ENCODE measurements at regions not wholly inside any gene's neighbourhood (a gene's known extent, or its start where the extent isn't known, plus 50 kb on each side); places are given as distances from the start of the nearest gene placed in this dataset.
"Not testable (repeated sequence)": the region's sequence is repeated elsewhere in the genome, so short reads cannot be mapped to it uniquely, and the experiment has no call there.

DNA sequence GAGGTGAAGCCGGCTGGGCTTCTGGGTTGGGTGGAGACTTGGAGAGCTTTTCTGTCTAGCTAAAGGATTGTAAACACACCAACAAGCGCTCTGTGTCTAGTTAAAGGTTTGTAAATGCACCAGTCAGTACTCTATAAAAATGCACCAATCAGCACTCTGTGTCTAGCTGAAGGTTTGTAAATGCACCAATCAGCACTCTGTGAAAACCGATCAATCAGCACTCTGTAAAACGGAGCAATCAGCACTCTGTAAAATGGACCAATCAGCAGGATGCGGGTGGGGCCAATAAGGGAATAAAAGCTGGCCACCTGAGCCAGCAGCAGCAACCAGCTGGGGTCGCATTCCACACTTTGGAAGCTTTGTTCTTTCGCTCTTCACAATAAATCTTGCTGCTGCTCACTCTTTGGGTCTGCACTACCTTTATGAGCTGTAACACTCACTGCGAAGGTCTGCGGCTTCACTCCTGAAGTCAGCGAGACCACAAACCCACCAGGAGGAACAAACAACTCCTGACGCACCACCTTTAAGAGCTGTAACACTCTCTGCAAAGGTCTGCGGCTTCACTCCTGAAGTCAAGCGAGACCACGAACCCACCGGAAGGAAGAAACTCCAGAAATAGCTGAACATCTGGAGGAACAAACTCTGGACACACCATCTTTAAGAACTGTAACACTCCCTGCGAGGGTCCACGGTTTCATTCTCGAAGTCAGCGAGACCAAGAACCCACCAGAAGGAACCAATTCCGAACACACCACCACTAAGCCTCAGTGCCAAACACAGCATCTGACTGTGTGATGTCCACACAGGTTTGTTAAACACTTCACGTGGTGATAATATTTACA lies 378.2 kb upstream of the CCDC54 start:
- not testable (repeated sequence) for DNase-seq (ENCODE audit: low read depth in 2 of 2)

DNA sequence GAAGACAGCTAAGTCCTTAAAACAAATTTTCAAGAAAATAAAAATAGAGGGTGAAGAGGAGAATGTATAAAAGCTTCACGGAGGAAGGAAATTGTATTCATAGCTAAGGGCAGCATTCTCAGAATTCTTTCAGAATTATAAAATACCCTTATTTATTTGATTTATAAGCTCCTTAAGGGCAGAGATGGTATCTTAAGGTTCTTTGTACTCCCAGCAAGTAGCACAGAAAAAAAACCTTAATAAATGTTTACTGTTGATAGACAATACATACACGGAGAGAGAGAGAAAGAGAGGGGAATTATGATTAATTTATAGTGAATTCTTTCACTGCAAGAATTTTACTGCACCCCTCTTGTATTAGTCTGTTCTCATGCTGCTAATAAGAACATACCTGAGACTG lies 375.6 kb upstream of the CCDC54 start:
- no peak for DNase-seq (ENCODE audit: low read depth in 2 of 2)

DNA sequence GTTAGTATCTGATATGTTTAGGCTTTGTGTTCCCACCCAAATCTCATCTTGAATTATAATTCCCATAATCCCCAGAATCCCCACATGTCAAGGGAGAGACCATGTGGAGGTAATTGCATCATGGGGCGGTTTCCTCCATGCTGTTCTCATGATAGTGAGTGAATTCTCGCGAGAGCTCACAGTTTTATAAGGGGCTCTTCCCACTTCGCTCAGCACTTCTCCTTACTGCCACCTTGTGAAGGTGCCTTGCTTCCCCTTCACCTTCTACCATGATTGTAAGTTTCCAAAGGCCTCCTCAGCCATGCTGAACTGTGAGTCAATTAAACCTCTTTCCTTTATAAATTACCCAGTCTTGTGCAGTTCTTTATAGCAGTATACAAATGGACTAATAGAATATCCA lies 371.9 kb upstream of the CCDC54 start:
- not testable (repeated sequence) for DNase-seq (ENCODE audit: low read depth in 2 of 2)

DNA sequence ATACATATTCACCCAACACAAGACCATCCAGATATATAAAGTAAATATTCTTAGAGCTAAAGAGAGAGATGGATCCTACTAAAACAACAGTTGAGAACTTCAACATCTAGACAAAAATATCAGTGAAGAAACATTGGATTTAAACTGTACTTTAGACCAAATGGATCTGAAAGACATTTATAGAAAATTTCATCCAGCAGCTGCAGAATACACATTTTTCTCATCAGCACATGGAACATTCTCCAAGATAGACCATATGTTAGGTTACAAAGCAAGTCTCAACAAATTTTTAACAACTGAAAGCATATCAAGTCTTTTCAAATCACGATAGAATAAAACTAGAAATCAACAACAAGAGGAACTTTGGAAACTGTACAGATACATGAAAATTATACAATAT lies 369.0 kb upstream of the CCDC54 start:
- no peak for DNase-seq (ENCODE audit: low read depth in 2 of 2)

DNA sequence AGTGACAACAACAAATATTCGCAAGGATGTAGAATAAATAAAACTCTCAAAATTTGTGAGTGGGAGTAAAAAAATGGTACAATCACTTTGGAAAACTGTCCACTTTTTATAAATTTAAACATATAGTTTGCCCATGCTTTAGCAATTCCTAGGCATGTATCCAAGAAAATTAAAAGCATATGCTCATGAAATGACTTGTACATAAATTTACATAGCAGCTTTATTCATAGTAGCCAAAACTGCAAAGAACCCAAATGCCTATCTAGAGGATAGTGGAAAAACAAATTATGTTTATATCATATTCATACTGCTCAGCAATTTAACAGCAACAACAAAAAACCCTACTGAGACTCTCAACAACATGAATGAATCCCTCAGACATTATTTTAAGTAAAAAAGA lies 363.6 kb upstream of the CCDC54 start:
- no peak for DNase-seq (ENCODE audit: low read depth in 2 of 2)

DNA sequence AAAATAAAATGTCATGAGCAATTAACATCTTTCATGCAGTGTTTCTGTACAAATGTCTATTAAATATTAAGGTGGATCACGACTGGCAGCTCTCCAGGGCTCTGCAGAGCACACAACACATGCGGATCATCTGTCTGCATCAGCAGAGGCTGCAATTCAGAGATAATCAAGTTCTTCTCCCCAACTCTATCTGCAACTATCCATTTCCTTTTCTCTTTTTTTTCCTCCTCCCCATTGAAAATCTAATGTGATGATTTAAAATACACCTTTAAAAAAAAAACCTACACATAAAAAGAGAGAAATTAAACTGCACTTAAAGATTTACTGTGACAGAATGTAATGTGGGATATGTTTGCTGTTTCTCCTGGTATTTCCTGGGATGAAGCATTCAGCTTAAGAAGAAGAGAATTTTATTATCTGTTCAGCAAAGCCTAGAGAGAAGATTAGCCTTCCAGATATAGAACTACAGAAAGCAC lies 352.6 kb upstream of the CCDC54 start:
- no peak for DNase-seq (ENCODE audit: low read depth in 2 of 2)

DNA sequence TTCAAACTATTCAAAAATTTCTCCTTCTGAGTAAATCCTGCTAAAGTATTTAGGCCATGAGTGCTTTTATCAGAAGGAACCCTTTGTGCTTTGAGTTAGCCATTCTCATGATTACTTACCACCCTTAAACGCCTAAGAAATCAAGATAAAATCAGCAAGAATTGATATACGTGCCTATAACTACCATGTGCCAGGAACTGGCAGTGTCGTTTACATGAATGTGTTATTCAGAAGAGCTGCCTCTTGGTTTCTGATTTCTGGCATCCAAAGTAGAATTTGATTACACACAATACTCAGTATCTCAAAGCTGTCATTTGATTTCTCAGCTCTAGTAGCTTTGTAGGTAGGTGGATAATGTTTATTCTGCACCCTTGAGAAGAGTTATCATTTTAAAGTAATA lies 351.3 kb upstream of the CCDC54 start:
- DNase-seq (ENCODE audit: low read depth in 2 of 2) = no peak

DNA sequence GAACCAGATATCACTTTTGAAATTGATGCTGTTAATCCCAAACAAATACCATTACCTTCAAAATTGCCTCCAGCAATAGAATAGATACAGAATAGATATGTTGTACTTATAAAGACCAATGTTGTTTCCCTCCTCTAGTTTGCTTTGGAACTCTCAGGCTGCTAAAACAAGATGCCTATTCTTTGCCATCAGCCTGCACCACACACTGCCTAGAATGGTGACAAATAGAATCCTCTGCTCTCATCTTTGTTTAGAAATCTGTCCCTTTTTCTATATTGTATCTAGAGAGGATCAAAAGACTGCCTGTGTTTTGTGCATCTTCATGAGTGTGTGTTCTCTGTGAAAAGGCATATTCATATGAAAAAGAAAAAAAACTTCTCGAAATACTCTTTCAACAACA lies 349.2 kb upstream of the CCDC54 start:
- DNase-seq (ENCODE audit: low read depth in 2 of 2) = no peak

DNA sequence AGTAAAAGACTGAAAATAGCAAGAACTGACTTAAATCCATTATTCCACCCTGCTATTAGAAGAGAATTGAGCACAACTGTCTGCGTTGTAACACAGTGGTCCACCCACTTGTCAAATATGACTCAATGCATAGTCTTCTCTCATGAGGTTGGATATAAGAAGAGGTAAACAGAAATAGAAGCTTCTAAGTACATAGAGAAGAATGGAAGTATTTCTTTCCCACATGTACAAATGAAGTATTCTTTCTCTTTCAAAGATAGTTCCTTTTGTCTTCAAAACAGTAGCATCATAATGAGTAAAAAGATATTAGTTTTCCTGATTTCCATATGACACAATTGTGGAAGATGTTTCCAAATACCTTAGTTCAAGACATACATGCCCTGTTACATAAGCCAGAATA lies 348.6 kb upstream of the CCDC54 start:
- no peak for DNase-seq (ENCODE audit: low read depth in 2 of 2)

DNA sequence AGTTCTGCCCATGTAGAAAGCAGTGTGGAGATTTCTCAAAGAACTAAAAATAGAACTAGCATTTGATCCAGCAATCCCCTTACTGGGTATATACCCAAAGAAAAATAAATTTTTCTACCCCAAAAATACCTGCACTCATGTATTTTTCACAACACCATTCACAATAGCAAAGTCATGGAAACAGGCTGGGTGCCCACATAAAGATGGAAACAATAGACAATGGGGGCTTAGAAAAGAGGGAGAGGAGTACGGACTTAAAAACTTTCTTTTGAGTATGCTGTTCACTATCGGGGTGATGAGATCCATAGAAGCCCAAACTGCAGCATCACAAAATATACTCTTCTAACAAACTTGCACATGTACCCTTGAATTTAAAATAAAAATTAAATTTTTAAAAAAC lies 345.1 kb upstream of the CCDC54 start:
- no peak for DNase-seq (ENCODE audit: low read depth in 2 of 2)

DNA sequence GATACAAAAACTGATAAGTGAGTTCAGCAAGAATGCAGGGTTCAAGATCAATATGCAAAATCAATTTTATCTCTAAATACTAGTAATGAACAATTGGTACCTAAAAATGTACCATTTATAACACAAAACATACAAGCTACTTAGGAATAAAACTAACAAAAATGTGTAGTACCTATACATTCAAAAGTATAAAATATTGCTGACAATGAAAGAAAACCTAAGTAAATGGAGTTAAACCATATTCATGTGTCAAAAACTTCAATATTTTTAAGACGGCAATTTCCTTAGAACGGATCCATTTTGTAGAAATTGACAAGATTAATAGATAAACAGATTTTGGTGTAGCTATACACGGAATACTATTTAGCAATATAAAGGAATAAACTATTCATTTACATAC lies 343.1 kb upstream of the CCDC54 start:
- no peak for DNase-seq (ENCODE audit: low read depth in 2 of 2)

DNA sequence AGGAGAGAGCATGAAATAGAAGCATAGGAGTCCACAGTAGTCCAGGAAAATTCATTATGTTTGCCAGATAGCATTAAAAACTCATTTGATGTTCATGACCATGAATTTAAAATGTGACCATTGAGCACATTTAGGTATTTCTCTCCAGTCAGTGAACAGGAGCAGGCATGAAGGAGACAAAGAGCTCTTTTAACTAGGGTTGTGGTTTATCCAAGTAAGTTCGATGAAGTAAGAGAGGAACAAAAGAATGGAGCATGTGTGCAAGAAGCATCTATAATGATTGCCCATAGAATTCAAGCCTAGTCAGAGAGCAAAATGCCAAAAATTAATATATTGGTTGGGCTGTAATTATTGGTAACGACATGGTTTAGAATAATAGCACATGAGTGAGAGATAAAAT lies 342.1 kb upstream of the CCDC54 start:
- no peak for DNase-seq (ENCODE audit: low read depth in 2 of 2)

DNA sequence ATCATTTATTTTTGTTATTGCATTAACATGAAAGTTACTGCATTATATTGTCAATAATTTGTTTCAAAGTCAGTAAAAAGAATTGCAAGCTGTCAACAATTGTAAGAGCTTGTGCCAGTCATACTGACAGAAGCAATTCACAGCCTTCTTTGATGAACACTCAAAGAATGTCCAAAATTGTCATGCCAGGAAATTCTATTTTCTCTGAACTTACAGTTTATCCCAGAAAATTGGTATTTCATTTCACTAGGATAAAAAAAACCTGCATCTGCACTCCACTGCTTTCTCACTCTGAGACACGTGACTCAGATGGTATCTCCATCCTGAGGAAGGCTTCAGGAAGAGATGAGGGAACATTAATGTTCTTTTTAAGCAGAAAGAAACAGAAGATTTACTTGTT lies 332.6 kb upstream of the CCDC54 start:
- DNase-seq (ENCODE audit: low read depth in 2 of 2) = no peak

DNA sequence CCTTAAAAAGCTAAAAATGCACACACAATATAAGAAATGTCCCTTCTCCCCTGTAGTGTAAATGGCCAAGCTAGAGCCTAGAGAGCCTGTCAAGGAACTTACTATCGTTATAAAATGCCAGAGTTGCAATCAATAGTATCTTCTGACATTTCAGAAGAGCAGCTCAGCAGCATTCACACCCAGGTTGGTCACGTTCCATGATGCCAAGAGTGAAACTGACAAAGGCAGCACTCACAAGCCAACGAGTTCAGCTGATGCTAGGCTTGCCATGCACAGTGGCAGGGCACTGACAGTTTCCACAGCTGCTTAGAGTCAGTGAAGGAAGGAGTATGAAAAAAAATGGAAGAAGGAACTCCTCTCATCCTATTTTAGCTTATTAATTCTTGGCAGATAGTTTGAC lies 331.4 kb upstream of the CCDC54 start:
- DNase-seq (ENCODE audit: low read depth in 2 of 2) = no peak

DNA sequence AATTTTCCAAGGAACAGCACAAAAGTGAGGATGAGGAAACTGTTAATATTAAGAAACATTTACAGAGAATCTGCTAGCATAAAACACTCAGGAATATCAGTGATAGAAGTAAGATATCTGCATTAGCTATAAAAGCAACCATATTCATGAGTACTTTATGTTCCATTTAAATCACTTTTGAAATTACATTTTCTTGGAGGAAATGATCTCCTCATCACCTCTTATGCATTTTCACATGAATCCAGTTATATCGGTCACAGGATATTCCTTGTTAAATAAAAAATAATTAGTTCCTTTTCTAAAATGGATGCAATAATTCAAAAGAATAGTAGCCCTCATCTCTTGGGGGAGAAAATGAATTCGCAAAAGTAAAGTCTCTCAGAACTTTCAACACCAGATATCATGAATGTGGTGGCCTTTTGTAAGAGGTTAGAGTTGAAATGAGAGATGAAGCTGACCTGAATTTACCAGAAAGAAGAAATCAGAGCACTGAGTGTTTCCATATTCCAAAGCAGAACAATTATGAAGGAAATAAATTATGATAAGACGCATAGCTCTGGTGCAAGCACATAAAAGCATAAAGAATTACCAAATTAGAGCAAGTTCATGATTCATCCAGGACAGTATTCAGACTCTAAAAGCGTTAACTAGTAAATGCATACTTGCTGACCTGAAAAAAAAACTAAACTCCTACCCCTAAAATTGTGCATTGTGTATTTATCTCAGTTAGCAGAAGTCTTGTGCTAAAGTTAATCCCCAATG lies 321.9 kb upstream of the CCDC54 start:
- DNase-seq (ENCODE audit: low read depth in 2 of 2) = no peak

DNA sequence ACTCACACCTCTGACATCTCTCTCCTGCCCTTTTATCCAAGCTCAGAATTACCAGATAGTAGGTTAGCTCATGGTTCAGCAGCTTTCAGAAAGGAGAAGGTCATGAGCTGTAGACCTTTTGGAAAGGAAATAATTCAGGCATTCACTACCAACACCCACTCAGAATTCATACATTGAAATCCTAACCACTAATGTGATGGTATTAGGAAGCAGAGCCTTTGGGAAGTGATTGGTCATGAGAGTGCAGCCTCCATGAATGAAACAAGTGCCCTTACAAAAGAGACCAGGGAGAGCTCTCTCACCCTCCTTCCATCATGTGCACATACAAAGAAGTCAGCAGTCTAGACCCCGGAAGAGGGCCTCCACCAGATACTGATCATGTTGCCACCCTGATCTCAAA lies 315.8 kb upstream of the CCDC54 start:
- no peak for DNase-seq (ENCODE audit: low read depth in 2 of 2)

DNA sequence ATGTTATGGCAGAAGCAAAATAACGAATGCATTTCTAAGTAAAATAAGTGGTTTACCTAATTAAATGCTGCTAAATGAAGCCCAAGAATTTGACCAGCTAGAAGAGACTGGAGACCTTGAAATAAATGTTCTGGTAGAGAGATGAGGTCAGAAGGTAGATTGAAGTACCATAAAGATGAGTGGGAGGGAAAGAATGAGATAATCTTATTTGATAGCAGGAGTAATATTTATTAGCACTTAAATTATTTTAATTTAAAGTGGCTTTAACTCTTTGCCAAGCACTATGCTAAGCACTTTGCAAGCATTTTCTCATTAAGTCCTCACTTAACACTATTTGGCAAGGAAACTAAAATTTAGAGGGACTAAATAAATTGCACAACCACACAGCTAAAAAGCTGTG lies 314.9 kb upstream of the CCDC54 start:
- DNase-seq (ENCODE audit: low read depth in 2 of 2) = no peak

DNA sequence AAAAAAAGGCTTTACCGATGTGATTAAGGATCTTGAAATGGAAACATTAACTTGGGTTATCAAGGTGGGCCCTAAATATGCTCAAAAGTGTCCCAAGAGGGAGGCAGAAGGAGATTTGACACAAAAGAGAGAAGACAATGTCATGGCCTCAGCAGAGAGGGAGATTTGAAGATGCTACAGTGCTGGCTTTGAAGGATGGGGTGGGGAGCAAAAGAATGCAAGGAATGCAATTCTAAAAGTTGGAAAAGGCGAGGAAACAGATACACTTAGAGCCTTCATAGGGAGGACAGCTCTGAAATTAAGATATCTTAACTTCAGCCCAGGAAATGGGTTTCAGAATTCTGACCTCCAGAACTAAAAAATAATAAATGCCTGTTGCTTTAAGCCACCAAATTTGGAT lies 314.5 kb upstream of the CCDC54 start:
- DNase-seq (ENCODE audit: low read depth in 2 of 2) = no peak

DNA sequence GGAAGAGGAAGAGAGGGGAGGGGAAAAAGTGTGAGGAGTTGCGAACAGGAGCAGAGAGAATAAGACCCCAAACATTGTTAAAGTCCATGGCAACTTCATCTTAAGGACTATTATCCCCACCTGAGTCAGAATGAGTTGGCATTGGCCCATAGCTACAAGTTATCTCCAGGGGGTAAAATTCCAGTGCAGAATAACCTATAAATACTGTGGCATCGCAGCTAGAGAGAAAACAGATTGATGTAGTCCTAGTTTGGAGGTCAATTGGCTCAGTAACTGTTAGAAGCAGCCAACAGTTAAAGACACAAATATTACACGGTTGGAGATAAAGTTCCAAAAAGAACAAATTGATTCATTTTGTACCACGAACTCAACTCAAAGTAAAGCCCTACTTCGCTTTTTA lies 313.9 kb upstream of the CCDC54 start:
- no peak for DNase-seq (ENCODE audit: low read depth in 2 of 2)

DNA sequence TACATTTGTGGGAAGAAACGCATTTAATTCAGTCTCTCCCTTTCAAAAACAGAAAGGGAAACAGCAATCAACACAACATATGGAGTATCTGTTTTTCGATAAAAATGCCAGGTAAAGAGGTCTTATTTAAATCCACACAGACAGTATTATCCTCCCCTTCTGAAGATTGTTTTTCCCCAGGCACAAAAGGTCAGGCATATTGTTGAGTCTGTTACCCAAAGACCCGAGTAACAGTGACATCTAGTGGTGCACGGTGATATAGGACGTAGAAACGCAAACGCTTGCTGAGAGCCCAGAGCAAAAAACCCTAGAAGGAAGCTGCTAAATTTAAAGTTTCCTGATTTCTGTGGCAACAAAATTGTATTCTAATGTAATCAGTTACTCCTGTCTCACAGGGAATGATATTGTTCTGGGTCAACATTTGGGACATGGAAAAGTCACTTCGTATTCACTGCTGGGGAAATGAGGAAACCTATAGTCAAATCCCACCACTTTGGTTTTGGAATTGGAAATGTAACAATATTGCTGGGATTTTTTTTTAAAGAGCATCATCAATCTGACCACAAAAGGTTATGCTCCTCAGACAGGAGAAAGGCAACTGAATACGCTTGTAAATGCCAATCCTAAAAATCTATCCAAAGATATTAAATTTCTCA lies 312.7 kb upstream of the CCDC54 start:
- DNase-seq (ENCODE audit: low read depth in 2 of 2) = peak; percentile 43 to 56

DNA sequence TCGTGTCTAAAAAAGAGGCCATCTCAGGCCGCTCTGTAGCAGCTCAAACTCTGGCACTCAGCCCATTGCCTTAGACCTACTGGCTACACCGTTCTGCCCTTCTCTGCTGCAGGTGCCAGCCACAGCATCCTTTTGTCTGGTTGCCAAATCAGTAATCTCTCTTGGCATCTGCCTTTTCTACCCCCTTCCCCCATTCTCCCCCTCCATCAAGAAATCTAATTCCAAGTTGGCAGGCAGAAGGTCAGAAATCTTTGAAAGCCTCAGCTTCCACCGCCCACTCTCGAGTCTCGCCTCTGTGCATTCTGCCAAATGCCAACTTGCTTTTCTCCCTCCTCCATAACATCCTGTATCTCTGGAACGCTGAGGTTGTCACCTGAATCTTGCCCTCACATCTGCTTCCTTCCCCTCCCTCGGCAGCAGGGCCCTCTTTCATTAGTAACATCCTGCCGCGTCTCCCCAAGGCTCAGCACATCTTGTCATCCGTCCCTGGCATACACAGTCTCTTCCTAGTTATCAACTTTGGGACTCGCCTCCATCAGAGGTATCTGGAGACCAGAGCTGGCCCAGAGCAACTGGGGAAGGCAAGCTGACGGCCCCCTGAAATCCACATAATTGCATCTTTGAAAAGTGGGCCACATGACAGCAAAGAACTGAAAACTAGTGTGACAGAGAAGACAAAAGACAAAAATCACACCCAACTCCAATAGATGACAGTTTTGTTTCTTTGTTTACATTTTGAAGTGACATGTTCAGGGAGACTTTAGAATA lies 312.0 kb upstream of the CCDC54 start:
- DNase-seq (ENCODE audit: low read depth in 2 of 2) = no peak

DNA sequence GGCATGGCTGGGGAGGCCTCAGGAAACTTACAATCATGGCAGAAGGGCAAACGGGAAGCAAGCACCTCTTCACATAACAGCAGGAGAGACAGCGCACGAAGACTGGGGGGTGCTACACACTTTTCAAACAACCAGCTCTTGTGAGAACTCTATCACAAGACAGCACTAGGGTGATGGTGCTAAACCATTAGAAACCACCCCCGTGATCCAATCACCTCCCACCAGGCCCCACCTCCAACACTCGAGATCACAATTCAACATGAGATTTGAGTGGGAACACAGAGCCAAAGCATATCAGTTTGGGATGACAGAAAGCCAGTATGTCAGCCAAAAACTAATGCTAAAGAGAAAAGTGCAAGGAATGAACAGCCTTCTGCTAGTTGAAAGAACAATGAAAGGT lies 309.8 kb upstream of the CCDC54 start:
- no peak for DNase-seq (ENCODE audit: low read depth in 2 of 2)
